GM23338 (cell line): ENCODE measurements at regions not wholly inside any gene's neighbourhood (a gene's known extent, or its start where the extent isn't known, plus 50 kb on each side); places are given as distances from the start of the nearest gene placed in this dataset.
A peak's percentile ranks its signal among the peaks of the same experiment; 100 is the strongest.

Experiments used
- ATAC-seq: fragments of 200-7000 bp; cut with Tn5 transposase; 3 replicates; pipeline ENCODE4 v1.9.1; 2020
- DNase-seq: peaks from one replicate; pipeline ENCODE4 v3.0.0-alpha.2; 2015; ENCODE audit warnings: low spot score
- H2AFZ ChIP-seq: fragments of 200-600 bp; sonication (generic); 2 replicates; pipeline ENCODE4 v1.8.0; 2016; ENCODE audit warnings: antibody characterized with exemption, mild to moderate bottlenecking, moderate library complexity
- H3F3A ChIP-seq: fragments of 200-600 bp; sonication (generic); replicated peaks from 2 replicates; pipeline ENCODE4 v1.8.0; 2017; ENCODE audit warnings: antibody characterized with exemption, mixed run types, low read depth
- H3K27ac ChIP-seq: fragments of 200-600 bp; sonication (generic); 2 replicates; pipeline ENCODE4 v1.6.1; 2016; ENCODE audit warnings: low read depth
- H3K27me3 ChIP-seq: fragments of 200-600 bp; sonication (generic); 2 replicates; pipeline ENCODE4 v1.8.0; 2016; ENCODE audit warnings: mild to moderate bottlenecking, mixed run types, moderate library complexity; ENCODE audit not compliant: insufficient read depth
- H3K36me3 ChIP-seq: fragments of 200-600 bp; sonication (generic); 2 replicates; pipeline ENCODE4 v1.8.0; 2016; ENCODE audit warnings: mild to moderate bottlenecking; ENCODE audit not compliant: insufficient read depth
- H3K4me1 ChIP-seq: fragments of 200-600 bp; sonication (generic); 2 replicates; pipeline ENCODE4 v1.8.0; 2016; ENCODE audit warnings: mild to moderate bottlenecking, moderate library complexity; ENCODE audit not compliant: insufficient read depth
- H3K4me2 ChIP-seq: fragments of 200-600 bp; sonication (generic); 2 replicates; pipeline ENCODE4 v1.7.1; 2017; ENCODE audit warnings: mixed run types
- H3K4me3 ChIP-seq: fragments of 200-600 bp; sonication (generic); 2 replicates; pipeline ENCODE4 v1.6.1; 2016; ENCODE audit warnings: mixed run types
- H3K79me2 ChIP-seq: fragments of 200-600 bp; sonication (generic); replicated peaks from 2 replicates; pipeline ENCODE4 v1.8.0; 2017; ENCODE audit warnings: mild to moderate bottlenecking; ENCODE audit not compliant: insufficient read depth
- H3K9me2 ChIP-seq: fragments of 200-600 bp; sonication (generic); 2 replicates; pipeline ENCODE4 v1.8.0; 2017; ENCODE audit not compliant: insufficient read depth
- H4K20me1 ChIP-seq: fragments of 200-600 bp; sonication (generic); replicated peaks from 2 replicates; pipeline ENCODE4 v1.8.0; 2017; ENCODE audit warnings: mild to moderate bottlenecking; ENCODE audit not compliant: insufficient read depth
- H3K27ac Mint-ChIP-seq: 2 replicates; pipeline ENCODE4 v1.8.0; 2020; ENCODE audit warnings: inconsistent platforms, mild to moderate bottlenecking, moderate library complexity, mixed read lengths
- H3K27me3 Mint-ChIP-seq: 3 replicates; pipeline ENCODE4 v1.8.0; 2022; ENCODE audit warnings: low read depth, mild to moderate bottlenecking, moderate library complexity, mixed read lengths, inconsistent platforms; ENCODE audit not compliant: insufficient read depth, poor library complexity
- H3K36me3 Mint-ChIP-seq: 3 replicates; pipeline ENCODE4 v1.8.0; 2021; ENCODE audit warnings: low read depth, mild to moderate bottlenecking, inconsistent platforms, moderate library complexity, mixed read lengths
- H3K4me1 Mint-ChIP-seq: 3 replicates; pipeline ENCODE4 v1.8.0; 2020; ENCODE audit warnings: mild to moderate bottlenecking, inconsistent platforms, mixed read lengths
- H3K4me3 Mint-ChIP-seq: 3 replicates; pipeline ENCODE4 v1.8.0; 2021; ENCODE audit warnings: moderate library complexity, mild to moderate bottlenecking, inconsistent platforms, mixed read lengths
- H3K9me3 Mint-ChIP-seq: 3 replicates; pipeline ENCODE4 v1.8.0; 2020; ENCODE audit warnings: moderate library complexity, mild to moderate bottlenecking, inconsistent platforms, mixed read lengths
- CREB1 ChIP-seq: fragments of 250-450 bp; sonication (Bioruptor Pico); IDR thresholded peaks from 2 replicates; pipeline ENCODE4 v1.5.0; 2020; ENCODE audit warnings: low read depth, mild to moderate bottlenecking, moderate library complexity
- CTCF ChIP-seq, 2 experiments: fragments of 200-600 bp in 1 of 2; sonication (generic) in 1 of 2; conservative IDR thresholded peaks; 2 replicates each; pipeline versions ENCODE4 v1.5.1 to v1.6.1; 2016 to 2017; ENCODE audit warnings: antibody characterized with exemption in 2 of 2, low read depth in 2 of 2, mild to moderate bottlenecking in 2 of 2, moderate library complexity in 1 of 2
- EZH2 ChIP-seq: fragments of 200-600 bp; sonication (generic); IDR thresholded peaks from one replicate; pipeline ENCODE4 v1.8.0; 2017; ENCODE audit warnings: antibody characterized with exemption, mild to moderate bottlenecking, low read depth; ENCODE audit not compliant: unreplicated experiment
- EZH2phosphoT487 ChIP-seq: fragments of 200-600 bp; sonication (generic); IDR thresholded peaks from one replicate; pipeline ENCODE4 v1.8.1; 2018; ENCODE audit warnings: antibody characterized with exemption; ENCODE audit not compliant: unreplicated experiment
- JUNB ChIP-seq: IDR thresholded peaks from one replicate; pipeline ENCODE4 v1.6.1; 2016; ENCODE audit warnings: antibody characterized with exemption; ENCODE audit not compliant: unreplicated experiment
- NANOG ChIP-seq: IDR thresholded peaks from 2 replicates; pipeline ENCODE4 v1.6.1; 2016; ENCODE audit warnings: antibody characterized with exemption, borderline replicate concordance
- POLR2AphosphoS5 ChIP-seq: IDR thresholded peaks from 2 replicates; pipeline ENCODE4 v1.6.1; 2016; ENCODE audit warnings: antibody characterized with exemption, low read depth
- REST ChIP-seq: IDR thresholded peaks from one replicate; pipeline ENCODE4 v1.6.1; 2018; ENCODE audit warnings: antibody characterized with exemption; ENCODE audit not compliant: unreplicated experiment
- STAT1 ChIP-seq: IDR thresholded peaks from one replicate; pipeline ENCODE4 v1.6.1; 2016; ENCODE audit warnings: antibody characterized with exemption; ENCODE audit not compliant: unreplicated experiment
- ZNF331 ChIP-seq: fragments of 250-450 bp; sonication (Bioruptor Pico); IDR thresholded peaks from 2 replicates; pipeline ENCODE4 v1.5.0; 2020; ENCODE audit warnings: low read depth, mild to moderate bottlenecking, moderate library complexity

GRCh38 chr19:46954993-46955812 is 64.4 kb upstream of the NPAS1 start:
- Histone ChIP-seq H3K36me3 (no peaks in the 10 kb centered on the region), H3F3A (peaks cover 13% of the 10 kb centered on the region; the same call in 1 of the 2 replicates), H3K27ac (peak overlapping the region; percentile 84; the same call in 1 of the 2 replicates), H3K27me3 (no peaks in the 10 kb centered on the region), H3K4me1 (peaks cover 8% of the 10 kb centered on the region), H3K9me2 (no peaks in the 10 kb centered on the region), H2AFZ (no peak overlapping the region), H4K20me1 (peaks cover 19% of the 10 kb centered on the region), H3K4me3 (no peak overlapping the region), H3K79me2 (peaks cover 17% of the 10 kb centered on the region), H3K4me2 (no peak overlapping the region)
- Mint-ChIP-seq H3K27me3 (no peaks in the 10 kb centered on the region), H3K36me3 (peaks cover 11% of the 10 kb centered on the region), H3K27ac (no peak overlapping the region), H3K9me3 (no peaks in the 10 kb centered on the region), H3K4me1 (peaks cover 14% of the 10 kb centered on the region), H3K4me3 (no peak overlapping the region)
- ATAC-seq (no peak), DNase-seq (no peak)
- TF ChIP-seq JUNB (no peak), CREB1 (no peak), ZNF331 (CRISPR knock-in tag) (no peak), CTCF (conservative IDR thresholded peaks at IDR 0.05; ENCODE audit: low read depth in 2 of 2) (no peak), REST (no peak), EZH2 (no peak), NANOG (no peak), STAT1 (no peak), POLR2AphosphoS5 (no peak)

GRCh38 chr19:46955813-46956371 is 63.7 kb upstream of the NPAS1 start:
- Histone ChIP-seq H3F3A (peaks cover 13% of the 10 kb centered on the region; the same call in 1 of the 2 replicates), H3K27me3 (no peaks in the 10 kb centered on the region), H3K4me1 (peaks cover 11% of the 10 kb centered on the region), H3K4me2 (no peak overlapping the region), H4K20me1 (peaks cover 19% of the 10 kb centered on the region; the same call in 1 of the 2 replicates), H3K9me2 (no peaks in the 10 kb centered on the region), H3K36me3 (no peaks in the 10 kb centered on the region), H3K4me3 (no peak overlapping the region), H2AFZ (no peak overlapping the region), H3K79me2 (peaks cover 20% of the 10 kb centered on the region), H3K27ac (no peak overlapping the region)
- peaks cover 15% of the 10 kb centered on the region for H3K4me1 Mint-ChIP-seq
- TF ChIP-seq EZH2phosphoT487 (no peak), POLR2AphosphoS5 (no peak), CTCF (conservative IDR thresholded peaks at IDR 0.05; ENCODE audit: low read depth in 2 of 2) (no peak), REST (no peak), STAT1 (no peak)
- H3K36me3 Mint-ChIP-seq = peaks cover 11% of the 10 kb centered on the region
- no peaks in the 10 kb centered on the region for H3K9me3 Mint-ChIP-seq
- no peak for DNase-seq
- ATAC-seq = no peak
- H3K27me3 Mint-ChIP-seq = no peaks in the 10 kb centered on the region
- H3K27ac Mint-ChIP-seq = no peak overlapping the region
- no peak overlapping the region for H3K4me3 Mint-ChIP-seq
